ENCODE measurements at regions not wholly inside any gene's neighbourhood (a gene's known extent, or its start where the extent isn't known, plus 50 kb on each side); places are given as distances from the start of the nearest gene placed in this dataset.
"Not testable (repeated sequence)": the region's sequence is repeated elsewhere in the genome, so short reads cannot be mapped to it uniquely, and the experiment has no call there.

DNA sequence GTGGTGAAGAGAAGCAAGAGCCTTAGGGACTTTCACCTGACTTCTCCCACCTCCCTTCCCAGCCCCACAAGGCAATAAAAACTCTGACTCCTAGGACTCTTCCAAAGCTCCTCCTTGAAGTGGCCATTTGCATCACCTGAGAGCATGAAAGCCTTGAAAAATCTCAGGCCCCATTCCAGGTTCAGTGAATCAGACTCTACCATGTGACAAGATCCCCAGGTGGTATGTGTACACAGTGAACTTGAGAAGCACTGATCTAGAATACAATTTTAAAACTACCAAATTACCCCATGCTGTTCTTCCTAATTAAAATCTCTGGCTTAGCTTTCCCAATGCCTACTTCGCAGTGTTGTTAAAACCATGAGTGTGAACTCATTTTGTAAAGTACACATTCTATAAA, 195.1 kb upstream of the SAMSN1 start:
- WGBS, 2 donors = 89 to 95% methylated on average over 1 of the region's 1 CpG
- no peaks in the 10 kb centered on the region for H3K9me3 ChIP-seq
- TF ChIP-seq, protein P1, sequence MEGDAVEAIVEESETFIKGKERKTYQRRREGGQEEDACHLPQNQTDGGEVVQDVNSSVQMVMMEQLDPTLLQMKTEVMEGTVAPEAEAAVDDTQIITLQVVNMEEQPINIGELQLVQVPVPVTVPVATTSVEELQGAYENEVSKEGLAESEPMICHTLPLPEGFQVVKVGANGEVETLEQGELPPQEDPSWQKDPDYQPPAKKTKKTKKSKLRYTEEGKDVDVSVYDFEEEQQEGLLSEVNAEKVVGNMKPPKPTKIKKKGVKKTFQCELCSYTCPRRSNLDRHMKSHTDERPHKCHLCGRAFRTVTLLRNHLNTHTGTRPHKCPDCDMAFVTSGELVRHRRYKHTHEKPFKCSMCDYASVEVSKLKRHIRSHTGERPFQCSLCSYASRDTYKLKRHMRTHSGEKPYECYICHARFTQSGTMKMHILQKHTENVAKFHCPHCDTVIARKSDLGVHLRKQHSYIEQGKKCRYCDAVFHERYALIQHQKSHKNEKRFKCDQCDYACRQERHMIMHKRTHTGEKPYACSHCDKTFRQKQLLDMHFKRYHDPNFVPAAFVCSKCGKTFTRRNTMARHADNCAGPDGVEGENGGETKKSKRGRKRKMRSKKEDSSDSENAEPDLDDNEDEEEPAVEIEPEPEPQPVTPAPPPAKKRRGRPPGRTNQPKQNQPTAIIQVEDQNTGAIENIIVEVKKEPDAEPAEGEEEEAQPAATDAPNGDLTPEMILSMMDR (IDR thresholded peaks at IDR 0.05) = no peak
- no peak for TF ChIP-seq POLR2A (IDR thresholded peaks at IDR 0.05)
- DNase-seq = no peak
- H3K27ac ChIP-seq = no peak overlapping the region
- H3K4me3 ChIP-seq = no peak overlapping the region
- H3K27me3 ChIP-seq = no peaks in the 10 kb centered on the region
- intact Hi-C loops (cut with DNase I; ENCODE audit: low total_unique reads) = no loop called here
- H3K36me3 ChIP-seq (ENCODE audit: low read depth, missing control alignments) = no peaks in the 10 kb centered on the region
- no peaks in the 10 kb centered on the region for H3K4me1 ChIP-seq

DNA sequence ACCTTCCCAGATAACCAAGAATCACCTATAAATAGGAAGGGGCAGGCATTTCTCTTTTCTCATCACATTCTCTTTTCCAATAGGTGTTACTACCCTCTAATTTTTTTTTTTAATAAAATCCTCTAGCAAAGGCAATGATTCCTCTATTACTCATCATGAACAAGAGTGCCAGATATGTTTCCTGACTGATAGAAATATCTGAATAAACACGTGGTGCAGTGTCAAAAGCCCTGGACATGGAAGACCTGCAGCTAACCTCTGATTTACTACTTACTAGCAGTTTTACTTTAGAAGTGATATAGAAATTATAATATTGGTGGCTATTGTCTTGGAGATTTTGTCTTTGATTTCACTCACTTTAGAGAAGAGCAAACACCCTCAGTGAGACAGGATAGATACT, 194.6 kb upstream of the SAMSN1 start:
- H3K27ac ChIP-seq = no peak overlapping the region
- no peaks in the 10 kb centered on the region for H3K9me3 ChIP-seq
- no peak for DNase-seq
- TF ChIP-seq, protein P1 (IDR thresholded peaks at IDR 0.05) = no peak
- no peaks in the 10 kb centered on the region for H3K4me1 ChIP-seq
- no peaks in the 10 kb centered on the region for H3K27me3 ChIP-seq
- intact Hi-C loops (cut with DNase I; ENCODE audit: low total_unique reads) = no loop called here
- WGBS, 2 donors = 62 to 63% methylated on average over 1 of the region's 1 CpG
- no peak overlapping the region for H3K4me3 ChIP-seq
- H3K36me3 ChIP-seq (ENCODE audit: low read depth, missing control alignments) = no peaks in the 10 kb centered on the region

DNA sequence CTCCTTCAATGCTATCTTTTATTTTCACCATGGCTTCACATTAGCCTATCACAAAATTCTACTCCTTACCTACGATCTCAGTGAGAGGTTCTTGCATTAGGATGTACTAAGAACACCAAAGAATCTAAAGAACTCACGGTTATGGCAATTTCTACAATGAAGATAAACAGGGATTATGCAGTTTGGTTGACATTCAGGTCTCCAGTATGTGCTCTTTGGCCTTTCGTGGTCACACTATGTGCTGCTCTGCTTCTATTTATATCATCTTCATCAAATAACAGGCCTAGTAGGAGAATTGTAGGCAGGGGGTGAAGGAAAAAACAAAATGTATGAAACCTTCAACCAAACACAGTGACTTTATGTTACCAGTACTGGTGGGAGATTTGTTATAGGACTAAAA, 194.0 kb upstream of the SAMSN1 start:
- intact Hi-C loops (cut with DNase I; ENCODE audit: low total_unique reads) = no loop called here
- 90 to 93% methylated on average over 3 of the region's 3 CpGs for WGBS, 2 donors
- Histone ChIP-seq H3K4me3 (no peak overlapping the region), H3K27ac (no peak overlapping the region), H3K36me3 (ENCODE audit: low read depth, missing control alignments) (no peaks in the 10 kb centered on the region), H3K27me3 (no peaks in the 10 kb centered on the region), H3K9me3 (no peaks in the 10 kb centered on the region), H3K4me1 (no peaks in the 10 kb centered on the region)
- DNase-seq = no peak
- no peak for TF ChIP-seq POLR2A (IDR thresholded peaks at IDR 0.05)
- TF ChIP-seq, protein P1 (IDR thresholded peaks at IDR 0.05) = no peak

DNA sequence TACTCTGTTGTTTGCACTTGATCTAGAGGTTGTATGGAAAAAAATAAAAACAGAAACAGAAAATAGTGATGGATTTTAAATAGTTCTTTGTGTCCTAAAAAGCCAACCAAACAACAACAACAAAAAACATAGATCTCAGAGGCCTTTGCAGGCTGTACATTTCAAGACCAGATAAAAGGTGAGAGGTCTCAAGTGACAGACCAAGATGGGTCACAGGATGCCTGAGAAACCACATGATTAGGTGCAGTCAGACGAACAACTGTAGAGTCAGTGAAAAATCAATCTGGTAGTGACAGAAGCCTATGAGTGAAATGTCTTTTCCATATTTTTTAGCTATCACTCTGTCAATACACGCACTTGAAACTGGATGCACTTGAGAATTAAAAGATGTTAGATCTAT, 193.5 kb upstream of the SAMSN1 start:
- TF ChIP-seq POLR2A (IDR thresholded peaks at IDR 0.05) = no peak
- TF ChIP-seq, protein P1 (IDR thresholded peaks at IDR 0.05) = no peak
- Histone ChIP-seq H3K4me3 (no peak overlapping the region), H3K27me3 (no peaks in the 10 kb centered on the region), H3K36me3 (ENCODE audit: low read depth, missing control alignments) (no peaks in the 10 kb centered on the region), H3K9me3 (no peaks in the 10 kb centered on the region), H3K4me1 (no peaks in the 10 kb centered on the region), H3K27ac (no peak overlapping the region)
- no peak for DNase-seq
- 83 to 88% methylated on average over 2 of the region's 2 CpGs for WGBS, 2 donors
- intact Hi-C loops (cut with DNase I; ENCODE audit: low total_unique reads) = no loop called here

DNA sequence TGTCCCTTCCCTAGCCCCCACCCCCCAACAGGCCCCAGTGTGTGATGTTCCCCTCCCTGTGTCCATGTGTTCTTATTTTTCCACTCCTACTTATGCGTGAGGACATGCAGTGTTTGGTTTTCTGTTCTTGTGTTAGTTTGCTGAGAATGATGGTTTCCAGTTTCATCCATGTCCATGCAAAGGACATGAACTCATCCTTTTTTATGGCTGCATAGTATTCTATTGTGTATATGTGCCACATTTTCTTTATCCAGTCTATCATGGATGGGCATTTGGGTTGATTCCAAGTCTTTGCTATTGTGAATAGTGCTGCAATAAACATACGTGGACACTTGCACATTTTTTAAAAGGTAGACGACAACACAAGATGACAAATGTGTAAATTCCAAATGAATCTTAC, 192.5 kb upstream of the SAMSN1 start:
- H3K4me1 ChIP-seq; H3K27ac ChIP-seq; H3K36me3 ChIP-seq (ENCODE audit: low read depth, missing control alignments); H3K27me3 ChIP-seq; H3K4me3 ChIP-seq; H3K9me3 ChIP-seq; intact Hi-C loops (cut with DNase I; ENCODE audit: low total_unique reads); DNase-seq: not testable (repeated sequence)
- 92 to 93% methylated on average over 3 of the region's 3 CpGs for WGBS, 2 donors
